Naive B cell (primary cell): ENCODE measurements at regions not wholly inside any gene's neighbourhood (a gene's known extent, or its start where the extent isn't known, plus 50 kb on each side); places are given as distances from the start of the nearest gene placed in this dataset.
"Not testable (repeated sequence)": the region's sequence is repeated elsewhere in the genome, so short reads cannot be mapped to it uniquely, and the experiment has no call there.

Source experiments
- ATAC-seq, 2 donors: fragments of 150-1000 bp; cut with Tn5 transposase; 2 replicates each; pipeline ENCODE4 v1.10.0; 2021; ENCODE audit warnings: low read depth in 2 of 2, mild to moderate bottlenecking in 2 of 2, moderate library complexity in 2 of 2
- DNase-seq: peaks from one replicate; pipeline ENCODE4 v3.0.0; 2022
- H3K27ac Mint-ChIP-seq, 6 donors: one replicate each; pipeline ENCODE4 v1.8.0; 2020 to 2022; ENCODE audit warnings: mild to moderate bottlenecking in 6 of 6, mixed read lengths in 6 of 6, moderate library complexity in 5 of 6, inconsistent platforms in 2 of 6
- H3K27me3 Mint-ChIP-seq, 3 donors: one replicate each; pipeline ENCODE4 v1.8.0; 2021 to 2022; ENCODE audit warnings: mixed read lengths in 3 of 3, mild to moderate bottlenecking in 1 of 3
- H3K36me3 Mint-ChIP-seq, 2 donors: one replicate each; pipeline ENCODE4 v1.8.0; 2020 to 2022; ENCODE audit warnings: mixed read lengths in 2 of 2, inconsistent platforms in 1 of 2, mild to moderate bottlenecking in 1 of 2
- H3K4me1 Mint-ChIP-seq, 3 donors: one replicate each; pipeline ENCODE4 v1.8.0; 2020 to 2022; ENCODE audit warnings: mixed read lengths in 3 of 3, inconsistent platforms in 1 of 3, mild to moderate bottlenecking in 1 of 3, moderate library complexity in 1 of 3
- H3K4me3 Mint-ChIP-seq, 8 donors: one replicate each; pipeline ENCODE4 v1.8.0; 2020 to 2022; ENCODE audit warnings: mild to moderate bottlenecking in 8 of 8, mixed read lengths in 8 of 8, moderate library complexity in 8 of 8, inconsistent platforms in 2 of 8
- H3K9me3 Mint-ChIP-seq, 7 donors: one replicate each; pipeline ENCODE4 v1.8.0; 2020 to 2022; ENCODE audit warnings: mixed read lengths in 7 of 7, mild to moderate bottlenecking in 5 of 7, inconsistent platforms in 2 of 7, moderate library complexity in 1 of 7

DNA sequence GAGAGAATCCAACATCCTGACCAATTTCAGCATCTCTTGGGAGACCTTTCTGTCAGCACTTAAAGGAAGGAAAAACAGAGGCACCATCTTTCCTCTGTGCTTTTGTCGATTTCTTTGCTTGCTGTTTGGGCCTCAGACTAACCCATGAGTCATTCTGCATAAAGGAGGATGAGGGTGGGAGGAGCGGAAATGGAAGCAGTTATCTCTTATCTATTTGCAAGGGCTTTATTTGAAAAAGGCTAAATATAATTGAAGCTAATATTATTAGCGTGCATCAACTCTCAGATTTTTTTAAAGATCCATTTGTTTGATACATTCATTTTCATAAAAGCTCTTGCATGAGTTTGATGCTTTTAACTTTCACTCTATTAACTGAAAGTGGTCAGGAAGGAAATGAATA is 72.9 kb downstream of the ZNF622 start:
- H3K4me3 Mint-ChIP-seq: no peak overlapping the region
- no peaks in the 10 kb centered on the region for H3K27me3 Mint-ChIP-seq
- no peaks in the 10 kb centered on the region for H3K36me3 Mint-ChIP-seq
- H3K4me1 Mint-ChIP-seq: no peaks in the 10 kb centered on the region
- DNase-seq (no peak), ATAC-seq (no peak)
- H3K27ac Mint-ChIP-seq: no peak overlapping the region
- H3K9me3 Mint-ChIP-seq: peaks cover 0 to 16% (median 3%) of the 10 kb centered on the region in 7 donors

DNA sequence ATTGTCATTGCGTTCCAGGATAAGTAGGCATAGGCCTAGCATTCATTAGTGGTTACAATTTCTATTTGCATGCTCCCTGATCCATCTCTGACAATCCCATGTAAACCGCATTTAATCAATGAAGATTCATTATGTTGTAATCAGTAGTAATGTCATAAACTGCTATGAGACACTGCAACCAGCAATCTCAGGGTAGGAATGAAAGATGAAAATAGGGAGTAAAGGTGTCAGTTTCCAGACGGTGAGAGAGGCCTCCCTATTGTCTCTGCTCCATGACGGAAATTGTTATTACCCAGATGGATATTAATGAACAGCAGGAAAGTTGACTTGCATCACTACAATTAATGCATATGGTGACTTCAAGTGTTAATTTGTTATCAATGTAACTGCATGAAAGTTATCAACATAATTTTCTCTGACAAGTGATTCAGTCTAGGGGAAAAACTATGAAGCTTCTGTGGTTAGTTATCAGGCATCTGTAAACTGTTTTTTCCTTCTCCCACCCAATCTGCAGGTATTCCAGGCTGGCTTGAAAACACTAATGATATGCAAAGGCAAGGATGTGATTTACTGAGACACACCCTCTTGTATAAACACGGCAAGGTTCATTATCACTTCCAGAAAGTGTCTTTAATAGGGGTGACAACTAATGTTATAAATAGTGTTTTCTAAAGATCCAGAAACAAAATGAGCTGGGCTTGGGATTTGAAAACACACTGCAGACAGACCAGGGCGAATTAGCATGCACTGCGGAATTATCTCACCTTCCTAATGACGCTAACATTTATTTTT is 73.5 kb downstream of the ZNF622 start:
- no peaks in the 10 kb centered on the region for H3K27me3 Mint-ChIP-seq
- peaks cover 0 to 13% (median 3%) of the 10 kb centered on the region in 7 donors for H3K9me3 Mint-ChIP-seq
- H3K4me3 Mint-ChIP-seq: no peak overlapping the region
- H3K4me1 Mint-ChIP-seq: no peaks in the 10 kb centered on the region
- H3K27ac Mint-ChIP-seq: no peak overlapping the region
- DNase-seq (no peak), ATAC-seq (no peak)
- H3K36me3 Mint-ChIP-seq: no peaks in the 10 kb centered on the region

DNA sequence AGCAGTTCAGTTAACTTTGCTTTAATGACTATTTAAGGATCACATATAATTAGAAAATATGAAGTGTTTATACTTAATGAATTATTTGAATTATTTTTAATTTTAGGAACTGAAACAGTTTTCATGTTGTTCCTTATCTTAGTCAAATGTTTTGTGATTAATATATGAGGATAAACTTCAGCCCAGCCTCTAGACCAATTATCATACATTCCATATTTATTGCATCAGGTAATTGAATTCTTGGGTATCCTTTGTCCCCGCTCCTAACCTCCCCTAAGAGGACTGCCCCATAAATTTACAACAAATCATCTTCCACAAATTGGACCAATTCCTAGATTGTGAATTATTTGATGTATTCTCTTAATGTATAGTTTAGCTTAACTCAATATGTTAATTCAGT is 74.8 kb downstream of the ZNF622 start:
- no peak for ATAC-seq

DNA sequence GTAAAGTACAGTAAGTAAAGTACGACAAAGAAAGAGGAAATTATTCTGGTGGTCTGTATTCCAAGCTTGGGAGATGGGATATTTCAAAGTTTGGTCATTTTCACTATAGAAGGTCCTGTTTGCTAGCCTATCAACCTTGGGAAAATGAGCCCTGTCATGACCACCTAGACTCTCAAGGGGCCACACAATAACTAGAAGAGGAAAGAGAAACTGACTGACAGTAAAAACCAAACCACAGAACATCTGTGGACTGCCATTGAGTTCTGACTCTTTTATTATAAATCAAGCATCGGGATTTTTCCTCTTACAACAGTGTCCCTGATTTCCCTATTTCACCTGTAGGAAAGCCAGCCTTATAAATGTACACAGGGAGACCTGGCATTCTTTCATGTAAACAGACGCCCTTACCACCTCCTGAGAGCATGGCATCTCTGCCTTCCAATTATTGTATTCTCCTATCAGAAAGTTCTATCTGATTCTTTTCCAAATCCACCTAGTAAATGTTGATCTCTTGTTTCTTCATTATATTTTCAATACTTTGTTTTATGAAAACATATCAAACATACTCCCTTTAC is 80.0 kb downstream of the ZNF622 start:
- DNase-seq (no peak), ATAC-seq (no peak)
- Mint-ChIP-seq H3K4me3 (no peak overlapping the region), H3K36me3 (no peaks in the 10 kb centered on the region), H3K27ac (no peak overlapping the region), H3K27me3 (peaks cover 0 to 7% (median 0%) of the 10 kb centered on the region in 3 donors), H3K4me1 (no peaks in the 10 kb centered on the region), H3K9me3 (peaks cover 0 to 1% (median 0%) of the 10 kb centered on the region in 7 donors)

More for the DNA sequence above, 74.8 kb downstream of the ZNF622 start:
- Mint-ChIP-seq H3K4me1 (no peaks in the 10 kb centered on the region), H3K27ac (no peak overlapping the region), H3K4me3 (no peak overlapping the region), H3K27me3 (no peaks in the 10 kb centered on the region), H3K9me3 (peaks cover 0 to 13% (median 0%) of the 10 kb centered on the region in 7 donors), H3K36me3 (no peaks in the 10 kb centered on the region)
- DNase-seq: no peak

DNA sequence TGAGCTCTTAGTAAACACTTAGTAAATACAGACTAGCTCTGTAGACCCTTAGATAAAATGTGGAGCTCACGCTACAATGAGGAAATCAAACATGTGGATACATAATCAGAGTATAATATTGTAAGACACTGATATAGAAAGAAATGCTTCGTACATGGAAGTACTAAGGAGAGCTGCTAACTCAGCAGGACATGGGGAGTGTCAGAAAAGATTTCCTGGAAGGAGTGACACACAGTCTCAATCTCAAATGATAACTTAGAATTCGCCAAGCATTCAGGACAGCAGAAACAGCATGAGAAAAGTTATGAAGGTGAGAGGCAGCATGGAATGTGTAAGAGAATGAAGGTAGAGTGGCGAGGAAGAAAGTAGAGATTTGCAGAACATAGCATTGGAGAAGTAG is 80.8 kb downstream of the ZNF622 start:
- Mint-ChIP-seq H3K27me3 (peaks cover 0 to 7% (median 0%) of the 10 kb centered on the region in 3 donors), H3K36me3 (no peaks in the 10 kb centered on the region), H3K27ac (no peak overlapping the region), H3K9me3 (peaks cover 0 to 1% (median 0%) of the 10 kb centered on the region in 7 donors), H3K4me3 (no peak overlapping the region), H3K4me1 (no peaks in the 10 kb centered on the region)
- no peak for DNase-seq
- ATAC-seq: no peak

DNA sequence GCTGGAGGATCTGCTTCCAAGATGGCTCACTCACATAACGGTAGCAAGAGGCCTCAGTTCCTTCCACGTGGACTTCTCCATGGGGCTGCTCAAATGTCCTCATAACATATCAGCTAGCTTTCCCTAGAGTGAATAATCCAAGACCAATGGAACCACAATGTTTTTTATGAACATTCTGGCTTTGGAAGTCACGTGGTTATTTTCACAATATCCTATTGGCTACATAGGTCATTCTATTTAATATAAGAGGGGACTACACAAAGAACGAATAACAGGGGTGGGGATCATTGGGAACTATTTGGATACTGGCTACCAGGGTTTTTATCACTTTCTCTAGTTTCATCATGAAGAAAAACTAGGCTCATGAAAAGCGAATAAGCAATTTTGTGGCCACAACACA is 81.4 kb downstream of the ZNF622 start:
- Mint-ChIP-seq H3K27ac (no peak overlapping the region), H3K4me3 (no peak overlapping the region), H3K4me1 (no peaks in the 10 kb centered on the region), H3K27me3 (peaks cover 0 to 7% (median 0%) of the 10 kb centered on the region in 3 donors), H3K36me3 (no peaks in the 10 kb centered on the region), H3K9me3 (peaks cover 0 to 1% (median 0%) of the 10 kb centered on the region in 7 donors)
- ATAC-seq (no peak), DNase-seq (no peak)

DNA sequence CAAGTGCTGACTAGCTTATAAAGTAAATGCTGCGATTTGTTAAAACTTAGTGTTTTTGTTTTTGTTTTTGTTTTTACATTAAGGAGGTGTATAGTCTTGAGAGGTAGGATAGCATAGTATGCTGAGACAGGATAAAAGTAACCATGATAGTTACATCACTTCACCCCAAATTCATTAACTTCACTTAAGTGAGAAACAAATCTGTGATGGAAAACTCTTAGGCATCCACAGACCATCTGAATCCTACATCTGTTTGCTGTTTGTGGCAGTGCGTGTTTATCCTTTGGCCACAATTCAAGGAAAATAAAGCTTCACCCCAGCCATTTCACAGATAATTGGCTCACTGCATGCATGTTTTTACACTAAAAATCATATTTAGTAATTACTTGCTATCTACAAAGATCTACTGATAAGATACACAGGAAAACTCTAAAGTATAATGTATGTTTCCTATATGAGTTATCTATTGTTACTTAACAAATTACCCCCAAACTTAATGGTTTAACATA is 82.0 kb downstream of the ZNF622 start:
- no peak for DNase-seq
- peaks cover 0 to 7% (median 4%) of the 10 kb centered on the region in 3 donors for H3K27me3 Mint-ChIP-seq
- H3K9me3 Mint-ChIP-seq: peaks cover 0 to 1% (median 0%) of the 10 kb centered on the region in 7 donors
- no peaks in the 10 kb centered on the region for H3K4me1 Mint-ChIP-seq
- no peak overlapping the region for H3K4me3 Mint-ChIP-seq
- no peak overlapping the region for H3K27ac Mint-ChIP-seq
- H3K36me3 Mint-ChIP-seq: no peaks in the 10 kb centered on the region
- no peak for ATAC-seq

DNA sequence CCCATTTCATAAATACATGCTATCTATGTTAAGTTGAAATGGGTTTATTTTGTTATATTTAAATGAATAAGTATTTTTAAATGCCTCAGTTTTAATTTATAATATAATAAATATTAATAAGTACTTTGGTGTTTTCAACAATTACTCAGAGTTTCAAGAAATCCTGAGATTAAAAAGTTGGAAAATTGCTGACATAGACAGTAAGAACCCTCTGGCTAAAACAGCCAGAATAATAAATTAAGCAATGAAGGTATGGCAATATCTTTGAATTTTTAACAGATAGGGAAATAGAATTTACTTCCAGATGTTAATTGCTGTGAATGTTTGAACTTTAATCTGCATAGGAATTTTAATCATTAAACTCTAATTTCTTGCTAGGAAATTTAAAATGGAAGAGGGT is 83.6 kb downstream of the ZNF622 start:
- Mint-ChIP-seq H3K9me3 (peaks cover 0 to 1% (median 0%) of the 10 kb centered on the region in 7 donors), H3K36me3 (no peaks in the 10 kb centered on the region), H3K4me1 (no peaks in the 10 kb centered on the region), H3K27ac (no peak overlapping the region), H3K27me3 (peaks cover 0 to 7% (median 4%) of the 10 kb centered on the region in 3 donors), H3K4me3 (no peak overlapping the region)
- no peak for DNase-seq
- ATAC-seq: no peak

DNA sequence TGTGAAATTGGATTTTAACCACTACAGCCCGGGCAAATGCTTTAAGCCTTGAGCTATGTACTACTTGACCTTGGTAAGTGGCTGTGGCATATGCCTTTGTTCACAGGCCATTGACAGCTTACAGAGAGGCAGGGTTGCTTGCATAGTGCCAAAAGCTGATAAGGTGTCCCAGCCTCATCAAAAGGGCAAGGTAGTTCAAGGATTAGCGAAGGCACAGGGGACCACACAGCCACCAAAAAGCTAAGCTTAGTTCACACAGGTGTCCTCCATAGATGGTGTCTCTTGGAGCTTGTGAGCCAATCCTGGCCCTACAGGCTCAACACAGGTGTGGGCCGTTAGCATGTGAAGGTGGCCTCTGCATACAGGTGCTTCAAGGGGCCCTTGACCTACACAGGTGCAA is 86.8 kb downstream of the ZNF622 start:
- peaks cover 0 to 4% (median 0%) of the 10 kb centered on the region in 3 donors for H3K27me3 Mint-ChIP-seq
- no peak for ATAC-seq
- H3K4me1 Mint-ChIP-seq: no peaks in the 10 kb centered on the region
- H3K9me3 Mint-ChIP-seq: no peaks in the 10 kb centered on the region
- peak overlapping the region in 1 of 8 donors; percentile 48 for H3K4me3 Mint-ChIP-seq
- H3K36me3 Mint-ChIP-seq: no peaks in the 10 kb centered on the region
- H3K27ac Mint-ChIP-seq: no peak overlapping the region
- DNase-seq: no peak

DNA sequence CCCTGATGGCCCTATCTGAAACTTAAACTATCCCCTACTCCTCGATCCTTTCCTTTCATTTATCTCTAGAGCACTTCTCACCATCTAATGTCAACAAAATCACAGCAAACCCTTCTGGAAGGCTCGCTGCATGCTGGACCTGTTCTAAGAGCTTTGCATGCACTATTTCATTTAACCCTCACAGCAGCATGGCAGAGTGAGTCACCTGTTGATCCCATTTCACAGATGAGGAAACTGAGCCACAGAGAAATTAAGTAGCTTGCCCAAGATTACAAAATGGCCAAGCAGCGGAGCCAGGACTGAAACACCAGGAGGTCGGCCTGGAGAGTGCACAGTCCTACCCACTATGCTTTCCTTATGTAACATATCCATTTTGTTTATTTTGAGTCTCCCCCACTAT is 93.1 kb downstream of the ZNF622 start:
- Mint-ChIP-seq H3K36me3 (no peaks in the 10 kb centered on the region), H3K4me1 (no peaks in the 10 kb centered on the region), H3K27me3 (peaks cover 0 to 3% (median 0%) of the 10 kb centered on the region in 3 donors), H3K4me3 (no peak overlapping the region), H3K27ac (no peak overlapping the region), H3K9me3 (peaks cover 0 to 10% (median 0%) of the 10 kb centered on the region in 7 donors)
- ATAC-seq (no peak), DNase-seq (no peak)

DNA sequence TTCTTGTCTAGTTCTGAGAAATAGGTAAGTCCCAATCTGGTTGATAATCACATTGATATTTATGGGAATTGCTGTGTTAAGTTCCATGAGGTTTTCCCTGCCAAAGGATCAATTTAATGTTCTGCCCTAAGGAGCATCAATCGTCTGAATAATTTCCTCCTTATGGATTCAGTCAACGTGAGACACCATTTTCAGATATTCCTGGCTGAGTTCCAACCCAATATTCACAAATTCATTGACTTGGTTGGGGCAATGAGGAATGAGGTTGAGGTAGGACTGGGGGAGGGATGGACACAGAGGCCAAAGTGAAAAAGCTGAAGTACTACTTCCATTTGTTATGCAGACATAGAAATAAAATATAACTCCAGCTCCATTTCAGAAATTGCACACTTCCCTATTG is 99.1 kb downstream of the ZNF622 start:
- Mint-ChIP-seq H3K36me3 (peaks cover 4 to 11% of the 10 kb centered on the region in 2 donors), H3K4me1 (no peaks in the 10 kb centered on the region), H3K4me3 (no peak overlapping the region), H3K27me3 (peaks cover 0 to 10% (median 5%) of the 10 kb centered on the region in 3 donors), H3K27ac (no peak overlapping the region), H3K9me3 (peaks cover 0 to 23% (median 1%) of the 10 kb centered on the region in 7 donors)
- ATAC-seq (no peak), DNase-seq (no peak)

DNA sequence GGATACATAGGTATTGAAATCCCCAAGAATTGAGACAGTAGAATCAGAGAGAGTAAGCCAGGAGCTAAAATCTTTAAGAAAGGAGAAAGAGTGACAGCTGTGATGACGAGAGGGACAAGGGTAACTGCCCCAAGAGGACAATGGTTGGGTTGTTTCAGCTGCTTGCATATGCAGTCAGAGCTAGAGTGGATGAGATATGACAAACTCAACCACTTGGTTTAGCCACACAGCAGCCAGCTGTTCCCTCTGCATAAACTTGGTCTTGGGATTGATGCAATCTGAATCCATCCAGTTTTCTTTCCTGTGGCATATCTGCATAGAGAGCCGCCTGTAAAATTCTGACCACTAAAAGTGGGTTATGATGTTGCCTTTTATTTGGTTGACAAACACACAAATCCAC is 100.7 kb downstream of the ZNF622 start:
- Mint-ChIP-seq H3K27me3 (peaks cover 0 to 10% (median 4%) of the 10 kb centered on the region in 3 donors), H3K4me3 (no peak overlapping the region), H3K4me1 (no peaks in the 10 kb centered on the region), H3K27ac (no peak overlapping the region), H3K36me3 (peaks cover 4 to 11% of the 10 kb centered on the region in 2 donors), H3K9me3 (peaks cover 0 to 13% (median 6%) of the 10 kb centered on the region in 7 donors)
- DNase-seq (no peak), ATAC-seq (no peak)

DNA sequence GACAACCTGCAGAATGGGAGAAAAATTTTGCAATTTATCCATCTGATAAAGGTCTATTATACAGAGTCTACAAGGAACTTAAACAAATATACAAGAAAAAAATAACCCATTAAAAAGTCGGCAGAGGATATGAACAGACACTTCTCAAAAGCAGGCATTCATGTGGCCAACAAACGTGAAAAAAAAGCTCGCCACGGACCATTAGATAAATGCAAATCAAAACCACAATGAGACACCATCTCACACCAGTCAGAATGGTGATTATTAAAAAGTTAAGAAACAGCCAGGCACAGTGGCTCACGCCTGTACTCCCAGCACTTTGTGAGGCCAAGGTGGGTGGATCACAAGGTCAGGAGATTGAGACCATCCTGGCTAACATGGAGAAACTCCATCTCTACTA is 112.2 kb downstream of the ZNF622 start:
- not testable (repeated sequence) for H3K4me1 Mint-ChIP-seq, H3K27me3 Mint-ChIP-seq, H3K4me3 Mint-ChIP-seq, H3K36me3 Mint-ChIP-seq, ATAC-seq, DNase-seq, H3K27ac Mint-ChIP-seq
- peaks cover 2 to 19% (median 14%) of the 10 kb centered on the region in 7 donors for H3K9me3 Mint-ChIP-seq

DNA sequence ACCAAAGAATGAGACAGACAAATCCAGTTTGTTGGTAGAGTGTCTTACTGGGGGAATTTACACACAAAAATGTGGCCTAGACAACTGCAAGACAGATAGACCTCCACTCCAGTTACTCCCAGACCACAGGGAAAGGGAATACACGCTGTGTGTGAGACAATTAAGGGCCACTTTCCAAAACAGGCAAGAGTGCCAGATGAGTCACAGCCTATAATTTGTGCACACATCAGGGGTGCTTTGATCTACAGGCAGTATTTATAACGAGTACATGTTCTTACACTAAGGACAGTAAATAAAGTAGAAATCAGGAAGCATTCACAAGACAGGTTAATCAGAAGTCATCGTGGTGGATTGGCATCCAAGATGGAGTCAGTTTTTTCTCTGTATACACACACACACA is 114.8 kb downstream of the ZNF622 start:
- Mint-ChIP-seq H3K9me3 (peaks cover 0 to 15% (median 7%) of the 10 kb centered on the region in 7 donors), H3K4me1 (no peaks in the 10 kb centered on the region), H3K4me3 (no peak overlapping the region), H3K36me3 (no peaks in the 10 kb centered on the region), H3K27ac (no peak overlapping the region), H3K27me3 (no peaks in the 10 kb centered on the region)
- DNase-seq (no peak), ATAC-seq (no peak)
